ENCODE measurements at regions not wholly inside any gene's neighbourhood (a gene's known extent, or its start where the extent isn't known, plus 50 kb on each side); places are given as distances from the start of the nearest gene placed in this dataset.

DNA sequence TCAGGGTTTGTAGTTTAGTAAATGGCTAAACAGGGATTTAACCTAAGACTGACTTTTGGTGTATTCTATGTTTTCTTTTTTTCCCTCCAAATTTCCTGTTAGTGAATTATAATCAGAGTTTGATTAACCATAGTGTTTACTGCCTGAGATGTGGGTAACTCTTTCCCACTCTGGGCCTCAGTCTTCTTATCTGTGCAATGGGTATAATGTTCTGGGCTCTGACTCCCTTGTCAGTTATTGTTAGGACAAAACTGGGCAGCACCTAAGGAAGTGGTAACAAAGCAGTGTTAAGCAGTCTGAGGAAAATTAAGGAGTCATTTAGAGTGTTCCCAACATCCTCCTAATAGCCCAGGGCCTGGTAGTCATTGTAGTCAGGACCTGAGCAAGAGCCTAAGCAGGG, 206.4 kb upstream of the N4BP1 start:
- TF ChIP-seq, protein P1, sequence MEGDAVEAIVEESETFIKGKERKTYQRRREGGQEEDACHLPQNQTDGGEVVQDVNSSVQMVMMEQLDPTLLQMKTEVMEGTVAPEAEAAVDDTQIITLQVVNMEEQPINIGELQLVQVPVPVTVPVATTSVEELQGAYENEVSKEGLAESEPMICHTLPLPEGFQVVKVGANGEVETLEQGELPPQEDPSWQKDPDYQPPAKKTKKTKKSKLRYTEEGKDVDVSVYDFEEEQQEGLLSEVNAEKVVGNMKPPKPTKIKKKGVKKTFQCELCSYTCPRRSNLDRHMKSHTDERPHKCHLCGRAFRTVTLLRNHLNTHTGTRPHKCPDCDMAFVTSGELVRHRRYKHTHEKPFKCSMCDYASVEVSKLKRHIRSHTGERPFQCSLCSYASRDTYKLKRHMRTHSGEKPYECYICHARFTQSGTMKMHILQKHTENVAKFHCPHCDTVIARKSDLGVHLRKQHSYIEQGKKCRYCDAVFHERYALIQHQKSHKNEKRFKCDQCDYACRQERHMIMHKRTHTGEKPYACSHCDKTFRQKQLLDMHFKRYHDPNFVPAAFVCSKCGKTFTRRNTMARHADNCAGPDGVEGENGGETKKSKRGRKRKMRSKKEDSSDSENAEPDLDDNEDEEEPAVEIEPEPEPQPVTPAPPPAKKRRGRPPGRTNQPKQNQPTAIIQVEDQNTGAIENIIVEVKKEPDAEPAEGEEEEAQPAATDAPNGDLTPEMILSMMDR (IDR thresholded peaks at IDR 0.05), result no peak
- no peak for TF ChIP-seq EP300 (IDR thresholded peaks at IDR 0.05)
- no peak for TF ChIP-seq POLR2A (IDR thresholded peaks at IDR 0.05; ENCODE audit: low read depth)
